Muscle of leg (tissue), 3 donors: ENCODE measurements at regions not wholly inside any gene's neighbourhood (a gene's known extent, or its start where the extent isn't known, plus 50 kb on each side); places are given as distances from the start of the nearest gene placed in this dataset.

Source experiments
- DNase-seq: peaks from one replicate; pipeline ENCODE4 v3.0.0; 2013
- H3K27ac ChIP-seq: one replicate; pipeline ENCODE4 v1.5.1; 2013; ENCODE audit warnings: mild to moderate bottlenecking, low read length, control low read depth
- H3K27me3 ChIP-seq: one replicate; pipeline ENCODE4 v1.6.1; 2013; ENCODE audit warnings: low read length; ENCODE audit not compliant: control insufficient read depth, insufficient read depth
- H3K36me3 ChIP-seq: one replicate; pipeline ENCODE4 v1.6.1; 2013; ENCODE audit warnings: low read length; ENCODE audit not compliant: control insufficient read depth, insufficient read depth
- H3K4me1 ChIP-seq: one replicate; pipeline ENCODE4 v1.6.1; 2013; ENCODE audit warnings: low read length; ENCODE audit not compliant: control insufficient read depth, insufficient read depth
- H3K4me3 ChIP-seq: one replicate; pipeline ENCODE4 v1.5.1; 2013; ENCODE audit warnings: low read length, control low read depth
- H3K9me3 ChIP-seq: replicated peaks from 2 replicates; pipeline ENCODE4 v1.6.1; 2013; ENCODE audit warnings: low read depth, low read length; ENCODE audit not compliant: control insufficient read depth
- WGBS: methylation state at CpG from one replicate; pipeline ENCODE4 v1.1.5; 2013; ENCODE audit warnings: missing lambda C conversion rate; ENCODE audit not compliant: insufficient coverage; 5-methylcytosine and 5-hydroxymethylcytosine counted together

DNA sequence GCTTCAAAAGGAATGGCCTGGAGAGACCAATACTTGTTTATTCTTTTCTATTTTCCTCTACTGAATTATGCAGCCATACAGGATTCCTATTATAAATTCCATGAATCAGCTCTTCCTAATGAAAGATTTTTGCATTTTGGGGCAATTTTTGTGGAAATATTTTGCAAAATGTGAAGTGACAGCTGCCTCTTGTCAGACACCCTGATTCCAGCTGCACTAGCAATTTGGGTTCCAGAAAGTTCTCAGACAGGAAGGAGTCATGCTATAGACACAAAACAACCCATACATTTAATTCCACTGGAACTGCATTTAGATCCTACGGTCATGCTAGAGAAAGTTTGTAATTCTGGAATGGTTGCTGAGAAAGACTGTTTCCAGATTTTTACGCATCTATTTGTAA lies 119.5 kb downstream of the XCL2 start:
- Histone ChIP-seq H3K4me1 (peaks cover 9% of the 10 kb centered on the region), H3K4me3 (no peak overlapping the region), H3K36me3 (no peaks in the 10 kb centered on the region), H3K27ac (no peak overlapping the region), H3K9me3 (no peaks in the 10 kb centered on the region), H3K27me3 (no peaks in the 10 kb centered on the region)
- DNase-seq, result no peak
- WGBS, result 78% methylated on average over 1 of the region's 2 CpGs

DNA sequence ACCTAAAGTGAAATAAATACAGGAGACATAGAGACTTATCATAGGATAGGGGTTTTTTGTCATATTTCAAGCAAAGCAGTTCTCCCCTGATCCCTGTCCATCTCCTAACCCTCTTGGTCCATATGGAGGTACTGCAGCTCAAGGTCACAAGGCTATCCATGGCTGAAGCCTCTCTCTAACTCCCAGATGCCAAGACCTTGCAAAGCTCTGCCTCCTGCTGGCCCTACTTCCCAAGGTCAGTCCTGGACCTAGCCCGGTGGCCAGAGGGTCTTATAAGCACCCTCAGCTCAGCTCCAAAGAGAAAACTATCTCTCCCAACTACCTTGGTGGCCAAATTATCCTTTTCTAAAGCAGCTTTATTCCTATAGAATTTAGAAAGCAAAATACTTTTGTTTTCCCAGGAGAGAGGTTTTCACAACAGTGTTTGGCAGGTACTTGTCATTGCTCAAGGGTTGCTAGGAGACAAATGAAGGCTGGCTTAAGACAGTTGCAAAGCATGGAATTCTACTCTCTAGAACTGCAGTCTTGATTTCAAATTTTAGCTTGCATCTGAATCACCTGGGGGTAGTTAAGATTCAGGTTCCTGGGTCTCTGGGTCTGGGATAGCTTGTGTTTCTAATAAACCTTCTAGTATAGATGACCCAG lies 121.5 kb downstream of the XCL2 start:
- no peak overlapping the region for H3K27ac ChIP-seq
- 50% methylated on average over 1 of the region's 1 CpG for WGBS
- H3K27me3 ChIP-seq, result no peaks in the 10 kb centered on the region
- H3K4me3 ChIP-seq, result no peak overlapping the region
- DNase-seq, result peak; percentile 74
- H3K4me1 ChIP-seq, result peaks cover 2% of the 10 kb centered on the region
- H3K9me3 ChIP-seq, result no peaks in the 10 kb centered on the region
- no peaks in the 10 kb centered on the region for H3K36me3 ChIP-seq

GRCh38 chr1:168421399-168422004 lies 122.3 kb downstream of the XCL2 start:
- no peaks in the 10 kb centered on the region for H3K9me3 ChIP-seq

DNA sequence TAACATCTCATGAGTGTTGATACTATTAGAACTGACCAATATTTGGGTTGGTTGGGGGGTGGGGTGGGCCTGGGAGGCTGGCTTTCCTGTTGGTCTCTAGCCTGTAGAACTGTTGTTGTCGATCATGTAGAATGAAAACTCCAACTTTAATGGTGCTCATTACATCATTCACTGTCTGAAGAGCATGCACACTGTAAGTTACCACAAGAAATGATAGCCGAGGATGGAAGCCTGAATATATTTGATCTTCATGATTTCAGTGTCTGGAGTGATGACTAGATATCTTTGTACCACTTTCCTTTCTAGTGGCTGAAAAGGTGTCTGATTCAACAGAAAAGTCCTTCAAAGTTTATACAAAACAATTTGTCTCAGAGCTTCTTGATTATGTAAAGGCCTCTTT lies 123.6 kb downstream of the XCL2 start:
- no CpG with 5 or more reads among the region's 2 CpGs for WGBS
- H3K27me3 ChIP-seq, result no peaks in the 10 kb centered on the region
- no peak overlapping the region for H3K27ac ChIP-seq
- H3K4me1 ChIP-seq, result peaks cover 2% of the 10 kb centered on the region
- no peaks in the 10 kb centered on the region for H3K36me3 ChIP-seq
- DNase-seq, result no peak
- no peak overlapping the region for H3K4me3 ChIP-seq
- H3K9me3 ChIP-seq, result no peaks in the 10 kb centered on the region

More at GRCh38 chr1:168421399-168422004, 122.3 kb downstream of the XCL2 start:
- no peak overlapping the region for H3K27ac ChIP-seq
- no peaks in the 10 kb centered on the region for H3K27me3 ChIP-seq
- no peak for DNase-seq
- H3K4me3 ChIP-seq, result no peak overlapping the region
- H3K36me3 ChIP-seq, result no peaks in the 10 kb centered on the region
- 100% methylated on average over 1 of the region's 3 CpGs for WGBS
- peaks cover 2% of the 10 kb centered on the region for H3K4me1 ChIP-seq

DNA sequence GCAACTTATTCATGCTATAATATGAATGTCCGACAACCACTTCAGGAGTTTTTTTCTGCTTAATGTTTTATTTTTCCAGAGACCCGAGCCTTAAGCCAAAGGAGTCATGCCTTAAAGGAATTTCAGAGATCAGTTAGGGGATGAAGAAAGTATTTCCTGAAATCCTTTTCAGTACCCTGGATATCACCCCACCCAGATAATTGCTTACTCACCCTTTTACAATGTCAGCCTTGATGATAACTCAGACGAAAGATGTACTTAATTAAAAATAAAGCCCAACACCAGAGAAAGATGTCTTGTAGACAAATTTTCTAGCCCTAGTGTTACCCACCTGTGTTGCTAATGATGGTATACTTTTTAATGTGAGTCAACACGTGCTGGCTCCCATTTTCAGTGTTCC lies 124.1 kb downstream of the XCL2 start:
- H3K36me3 ChIP-seq, result no peaks in the 10 kb centered on the region
- H3K9me3 ChIP-seq, result no peaks in the 10 kb centered on the region
- no CpG with 5 or more reads among the region's 4 CpGs for WGBS
- no peak for DNase-seq
- no peak overlapping the region for H3K27ac ChIP-seq
- peaks cover 2% of the 10 kb centered on the region for H3K4me1 ChIP-seq
- no peaks in the 10 kb centered on the region for H3K27me3 ChIP-seq
- H3K4me3 ChIP-seq, result no peak overlapping the region

GRCh38 chr1:168416220-168416619 lies 127.6 kb downstream of the XCL2 start:
- WGBS, result 75% methylated on average over 1 of the region's 4 CpGs
- no peak overlapping the region for H3K27ac ChIP-seq

DNA sequence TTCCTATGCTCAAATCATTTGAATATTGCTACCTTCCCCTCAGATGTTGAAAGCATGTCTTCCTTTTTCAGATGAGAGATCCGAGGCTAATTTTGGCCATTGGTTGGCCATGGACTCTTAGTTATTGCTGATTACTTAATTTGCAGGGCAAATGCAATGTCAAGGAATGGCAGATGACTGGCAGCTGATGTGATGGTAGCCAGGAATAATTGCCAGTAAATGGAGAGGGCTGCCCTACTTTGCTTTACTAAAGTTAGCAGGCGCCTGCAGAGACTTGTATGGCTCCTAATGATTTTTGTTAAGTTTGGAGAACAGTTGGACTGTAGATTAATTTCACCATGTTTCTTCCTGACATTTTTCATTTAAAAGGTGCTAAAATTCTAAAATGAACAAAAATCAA lies 128.9 kb downstream of the XCL2 start:
- no peaks in the 10 kb centered on the region for H3K4me1 ChIP-seq
- no peak overlapping the region for H3K4me3 ChIP-seq
- H3K36me3 ChIP-seq, result no peaks in the 10 kb centered on the region
- WGBS, result no CpG with 5 or more reads among the region's 2 CpGs
- no peak overlapping the region for H3K27ac ChIP-seq
- H3K9me3 ChIP-seq, result no peaks in the 10 kb centered on the region
- peaks cover 2% of the 10 kb centered on the region for H3K27me3 ChIP-seq
- DNase-seq, result no peak

More at GRCh38 chr1:168416220-168416619, 127.6 kb downstream of the XCL2 start:
- H3K4me3 ChIP-seq, result no peak overlapping the region
- no peak for DNase-seq
- H3K36me3 ChIP-seq, result no peaks in the 10 kb centered on the region
- no peaks in the 10 kb centered on the region for H3K27me3 ChIP-seq
- H3K9me3 ChIP-seq, result no peaks in the 10 kb centered on the region
- H3K4me1 ChIP-seq, result no peaks in the 10 kb centered on the region

DNA sequence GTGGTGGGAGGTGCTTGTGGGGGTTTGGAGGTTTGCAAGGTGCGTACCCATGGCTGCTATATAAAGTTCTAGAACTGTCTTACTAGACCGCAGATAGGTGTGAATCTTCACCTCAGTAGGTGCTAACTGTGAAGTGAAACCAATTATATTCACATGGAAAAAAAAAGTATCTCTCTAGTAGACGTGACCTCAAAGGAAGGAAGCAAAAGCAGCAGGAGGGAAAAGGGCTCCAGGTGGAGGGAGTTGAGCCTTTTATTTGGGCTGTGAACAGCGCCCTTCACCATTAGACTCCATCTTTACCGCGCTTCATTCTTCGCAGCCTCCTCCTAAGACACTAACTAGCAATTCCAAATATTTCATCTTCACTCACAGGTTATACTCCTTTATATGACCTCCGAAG lies 129.8 kb downstream of the TBX19 start:
- no peak overlapping the region for H3K27ac ChIP-seq
- no peak for DNase-seq
- peaks cover 2% of the 10 kb centered on the region for H3K27me3 ChIP-seq
- no peaks in the 10 kb centered on the region for H3K9me3 ChIP-seq
- H3K36me3 ChIP-seq, result no peaks in the 10 kb centered on the region
- no peak overlapping the region for H3K4me3 ChIP-seq
- no peaks in the 10 kb centered on the region for H3K4me1 ChIP-seq
- WGBS, result no CpG with 5 or more reads among the region's 8 CpGs

DNA sequence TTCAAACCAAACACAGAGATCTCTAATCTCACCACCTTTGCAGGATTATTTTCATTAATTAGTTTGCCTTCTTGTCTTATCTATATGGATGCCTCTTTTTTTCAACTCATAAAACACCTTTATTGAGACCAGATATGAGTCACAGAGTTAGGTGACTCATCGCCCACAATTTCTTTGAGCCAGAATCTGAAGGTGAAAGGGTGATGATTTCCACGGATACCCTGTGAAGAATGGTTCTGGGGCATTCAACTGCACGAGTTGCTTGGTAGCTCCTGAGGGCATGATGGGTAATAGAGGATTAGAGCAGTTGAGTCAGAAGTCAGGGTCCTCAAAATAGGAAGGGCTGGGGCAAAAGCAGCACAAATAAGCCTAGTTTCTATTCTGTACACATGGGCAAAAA lies 128.2 kb downstream of the TBX19 start:
- Histone ChIP-seq H3K27me3 (peaks cover 2% of the 10 kb centered on the region), H3K4me3 (no peak overlapping the region), H3K36me3 (no peaks in the 10 kb centered on the region), H3K27ac (no peak overlapping the region), H3K4me1 (no peaks in the 10 kb centered on the region), H3K9me3 (no peaks in the 10 kb centered on the region)
- no peak for DNase-seq
- WGBS, result 77% methylated on average over 3 of the region's 3 CpGs

GRCh38 chr1:168408539-168408865 lies 127.8 kb downstream of the TBX19 start:
- WGBS, result no CpG with 5 or more reads among the region's 3 CpGs
- H3K36me3 ChIP-seq, result no peaks in the 10 kb centered on the region
- no peak for DNase-seq

More at GRCh38 chr1:168408539-168408865, 127.8 kb downstream of the TBX19 start:
- Histone ChIP-seq H3K4me3 (no peak overlapping the region), H3K4me1 (no peaks in the 10 kb centered on the region), H3K27me3 (peaks cover 2% of the 10 kb centered on the region), H3K9me3 (no peaks in the 10 kb centered on the region), H3K27ac (no peak overlapping the region)
